Kidney epithelial cell (primary cell): ENCODE measurements at regions not wholly inside any gene's neighbourhood (a gene's known extent, or its start where the extent isn't known, plus 50 kb on each side); places are given as distances from the start of the nearest gene placed in this dataset.

Experiments
- DNase-seq: peaks from one replicate; pipeline ENCODE4 v3.0.0-alpha.2; 2010; ENCODE audit warnings: low read depth
- H3K27me3 ChIP-seq: 2 replicates; pipeline ENCODE4 v1.6.0; 2011; ENCODE audit warnings: low read length; ENCODE audit not compliant: control insufficient read depth, insufficient read depth
- H3K36me3 ChIP-seq: 2 replicates; pipeline ENCODE4 v1.5.1; 2011; ENCODE audit warnings: low read length; ENCODE audit not compliant: control insufficient read depth, insufficient read depth
- H3K4me3 ChIP-seq: 2 replicates; pipeline ENCODE4 v1.5.1; 2011; ENCODE audit warnings: low read depth, mild to moderate bottlenecking, control low read depth, low read length
- CTCF ChIP-seq: IDR thresholded peaks from 2 replicates; pipeline ENCODE4 v1.5.1; 2011; ENCODE audit warnings: mild to moderate bottlenecking, moderate library complexity, low read length, control low read depth, inconsistent platforms; ENCODE audit not compliant: insufficient read depth, poor library complexity, severe bottlenecking

DNA sequence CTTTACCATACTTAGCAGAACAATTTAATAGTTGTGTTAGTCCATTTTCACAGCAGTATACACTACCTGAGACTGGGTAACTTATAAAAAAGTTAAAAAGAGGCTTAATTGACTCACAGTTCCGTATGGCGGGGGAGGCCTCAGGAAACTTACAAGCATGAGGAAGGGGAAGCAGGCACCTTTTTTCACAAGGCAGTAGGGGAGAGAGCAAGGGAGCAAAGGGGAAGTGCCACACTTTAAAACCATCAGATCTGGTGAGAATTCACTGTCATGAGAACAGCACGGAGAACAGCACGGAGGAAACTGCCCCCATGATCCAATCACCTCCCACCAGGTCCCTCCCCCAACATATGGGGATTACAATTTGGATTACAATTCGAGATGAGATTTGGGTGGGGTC lies 269.9 kb downstream of the MTRR start:
- no peak for TF ChIP-seq CTCF
- Histone ChIP-seq H3K27me3 (no peaks in the 10 kb centered on the region), H3K36me3 (no peaks in the 10 kb centered on the region), H3K4me3 (no peak overlapping the region)
- no peak for DNase-seq

DNA sequence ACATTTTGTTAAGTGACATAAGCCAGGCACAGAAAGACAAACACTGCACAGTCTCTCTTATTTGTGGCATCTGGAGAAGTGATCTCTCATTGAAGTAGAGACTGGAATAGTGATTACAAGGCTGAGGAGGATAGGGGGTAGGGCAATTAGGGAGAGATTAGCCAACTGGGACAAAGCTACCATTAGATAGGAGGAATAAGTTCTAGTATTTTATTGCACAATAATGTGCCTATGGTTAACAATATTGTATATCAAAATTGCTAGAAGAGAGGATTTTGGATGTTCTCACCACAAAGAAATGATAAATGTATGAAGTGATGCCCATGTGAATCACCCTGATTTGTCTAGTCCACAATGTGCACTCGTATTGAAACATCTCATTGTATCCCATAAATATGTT lies 281.8 kb downstream of the MTRR start:
- Histone ChIP-seq H3K4me3 (no peak overlapping the region), H3K36me3 (no peaks in the 10 kb centered on the region), H3K27me3 (no peaks in the 10 kb centered on the region)
- TF ChIP-seq CTCF = no peak
- DNase-seq = no peak

- no peak for TF ChIP-seq CTCF
- no peak for DNase-seq
- Histone ChIP-seq H3K4me3 (no peak overlapping the region), H3K36me3 (no peaks in the 10 kb centered on the region), H3K27me3 (no peaks in the 10 kb centered on the region)
Observed at GRCh38 chr5:8156706-8157105, 287.8 kb downstream of the MTRR start.

GRCh38 chr5:8157320-8157822 lies 288.4 kb downstream of the MTRR start:
- no peak for TF ChIP-seq CTCF
- no peak overlapping the region for H3K4me3 ChIP-seq
- no peak for DNase-seq
- H3K27me3 ChIP-seq = no peaks in the 10 kb centered on the region
- H3K36me3 ChIP-seq = no peaks in the 10 kb centered on the region

GRCh38 chr5:8176101-8176693 lies 307.2 kb downstream of the MTRR start:
- Histone ChIP-seq H3K36me3 (no peaks in the 10 kb centered on the region), H3K27me3 (no peaks in the 10 kb centered on the region), H3K4me3 (no peak overlapping the region)
- no peak for DNase-seq
- TF ChIP-seq CTCF = no peak

DNA sequence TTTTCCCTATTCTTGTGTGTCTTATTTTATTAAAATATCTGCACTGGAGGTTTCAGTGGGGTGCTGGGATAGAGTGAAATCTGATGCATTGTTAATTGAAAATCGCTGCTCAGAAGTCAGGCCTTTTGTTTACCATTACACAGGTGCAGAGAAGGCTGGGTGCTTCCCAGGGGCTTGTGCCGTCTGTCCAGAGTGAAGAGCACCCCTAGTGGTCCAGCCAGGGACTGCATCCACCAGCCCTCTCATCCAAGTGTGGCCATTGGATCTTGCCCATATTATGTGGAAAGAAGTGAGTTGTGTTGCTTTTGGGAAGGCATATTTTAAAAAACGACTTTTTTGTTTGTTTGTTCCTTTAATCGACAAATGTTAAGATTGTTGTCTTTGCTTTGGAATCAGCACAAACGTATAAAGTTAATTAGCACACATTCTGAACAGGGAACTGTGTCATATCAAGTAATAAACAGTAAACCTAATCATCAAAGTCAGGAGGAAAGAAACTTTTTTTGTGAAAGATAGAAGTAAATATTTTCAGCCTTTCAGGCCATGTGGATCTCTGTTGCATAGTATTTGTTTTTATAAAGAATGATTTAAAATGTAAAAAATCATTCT lies 315.6 kb downstream of the MTRR start:
- peak; percentile 97 for TF ChIP-seq CTCF
- no peak for DNase-seq
- no peak overlapping the region for H3K4me3 ChIP-seq
- H3K36me3 ChIP-seq = no peaks in the 10 kb centered on the region
- no peaks in the 10 kb centered on the region for H3K27me3 ChIP-seq
